Esophagus (tissue), 2 donors: ENCODE measurements at regions not wholly inside any gene's neighbourhood (a gene's known extent, or its start where the extent isn't known, plus 50 kb on each side); places are given as distances from the start of the nearest gene placed in this dataset.

ENCODE experiments used
- H3K27ac ChIP-seq, 2 donors: one replicate each; pipeline ENCODE4 v1.5.1; 2013; ENCODE audit warnings: low read depth in 2 of 2, mild to moderate bottlenecking in 2 of 2, inconsistent platforms in 1 of 2, low read length in 1 of 2, moderate library complexity in 1 of 2
- H3K27me3 ChIP-seq, 2 donors: one replicate each; pipeline ENCODE4 v1.6.1; 2013; ENCODE audit warnings: low read length in 2 of 2, control low read depth in 1 of 2, mild to moderate bottlenecking in 1 of 2; ENCODE audit not compliant: insufficient read depth in 2 of 2, control insufficient read depth in 1 of 2
- H3K36me3 ChIP-seq, 2 donors: one replicate each; pipeline ENCODE4 v1.6.1; 2013; ENCODE audit warnings: low read length in 1 of 2; ENCODE audit not compliant: control insufficient read depth in 2 of 2, insufficient read depth in 2 of 2
- H3K4me1 ChIP-seq, 2 donors: one replicate each; pipeline ENCODE4 v1.6.1; 2013; ENCODE audit warnings: low read length in 1 of 2; ENCODE audit not compliant: control insufficient read depth in 2 of 2, insufficient read depth in 2 of 2
- H3K4me3 ChIP-seq, 2 donors: one replicate each; pipeline ENCODE4 v1.5.1; 2013; ENCODE audit warnings: low read length in 2 of 2, mild to moderate bottlenecking in 2 of 2, low read depth in 1 of 2, moderate library complexity in 1 of 2
- H3K9me3 ChIP-seq, 2 donors: one replicate each; pipeline ENCODE4 v1.6.1; 2013; ENCODE audit warnings: mild to moderate bottlenecking in 2 of 2, low read depth in 1 of 2, low read length in 1 of 2, moderate library complexity in 1 of 2; ENCODE audit not compliant: control insufficient read depth in 2 of 2, insufficient read depth in 1 of 2
- WGBS, 2 donors: extraction: QIAGEN DNeasy Blood & Tissue Kit; methylation state at CpG; one replicate each; pipeline ENCODE4 v1.1.7; 2013; 5-methylcytosine and 5-hydroxymethylcytosine counted together
- donor health status: healthy with polysubstance abuse.
- donor health status: Bipolar disorder and iron deficiency.

GRCh38 chr4:19703391-19703790, 548.3 kb upstream of the SLIT2 start:
- H3K27me3 ChIP-seq: no peaks in the 10 kb centered on the region
- no peak overlapping the region for H3K27ac ChIP-seq
- no peaks in the 10 kb centered on the region for H3K4me1 ChIP-seq
- H3K9me3 ChIP-seq: no peaks in the 10 kb centered on the region
- WGBS, 2 donors: 58 to 62% methylated on average over 4 of the region's 4 CpGs
- no peak overlapping the region for H3K4me3 ChIP-seq
- H3K36me3 ChIP-seq: no peaks in the 10 kb centered on the region

DNA sequence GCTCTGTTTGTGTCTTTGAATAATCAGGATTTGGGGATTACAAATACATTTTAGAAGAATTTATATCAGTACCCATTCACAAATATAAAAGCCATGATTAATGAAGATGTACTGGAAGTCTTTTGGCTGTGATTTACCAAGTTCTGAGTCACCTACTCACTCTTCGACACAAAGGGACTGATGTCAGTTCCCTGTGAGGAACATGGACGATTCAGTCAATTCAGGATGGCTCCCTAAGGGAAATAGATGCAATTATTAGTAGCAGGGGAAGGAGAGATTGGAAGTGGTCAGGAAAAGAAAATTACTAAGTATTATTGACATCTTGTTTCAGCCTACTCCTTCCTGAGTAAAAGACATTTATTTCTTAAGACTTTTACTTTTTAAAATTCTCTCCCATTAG, 550.7 kb upstream of the SLIT2 start:
- Histone ChIP-seq H3K4me3 (no peak overlapping the region), H3K36me3 (no peaks in the 10 kb centered on the region), H3K27me3 (no peaks in the 10 kb centered on the region), H3K4me1 (no peaks in the 10 kb centered on the region), H3K27ac (no peak overlapping the region), H3K9me3 (no peaks in the 10 kb centered on the region)
- 21 to 28% methylated on average over 2 of the region's 2 CpGs for WGBS, 2 donors

- Histone ChIP-seq H3K4me1 (no peaks in the 10 kb centered on the region), H3K9me3 (no peaks in the 10 kb centered on the region), H3K36me3 (no peaks in the 10 kb centered on the region), H3K27me3 (no peaks in the 10 kb centered on the region), H3K27ac (no peak overlapping the region), H3K4me3 (no peak overlapping the region)
- 93 to 97% methylated on average over 1 of the region's 1 CpG for WGBS, 2 donors
These were observed 552.7 kb upstream of the SLIT2 start for GRCh38 chr4:19698961-19699360.

- H3K4me1 ChIP-seq: no peaks in the 10 kb centered on the region
- no peak overlapping the region for H3K4me3 ChIP-seq
- no peaks in the 10 kb centered on the region for H3K36me3 ChIP-seq
- WGBS, 2 donors: 75 to 83% methylated on average over 4 of the region's 4 CpGs
- H3K27ac ChIP-seq: no peak overlapping the region
- H3K27me3 ChIP-seq: no peaks in the 10 kb centered on the region
- H3K9me3 ChIP-seq: no peaks in the 10 kb centered on the region
These were observed 556.9 kb upstream of the SLIT2 start for GRCh38 chr4:19694812-19695211.

DNA sequence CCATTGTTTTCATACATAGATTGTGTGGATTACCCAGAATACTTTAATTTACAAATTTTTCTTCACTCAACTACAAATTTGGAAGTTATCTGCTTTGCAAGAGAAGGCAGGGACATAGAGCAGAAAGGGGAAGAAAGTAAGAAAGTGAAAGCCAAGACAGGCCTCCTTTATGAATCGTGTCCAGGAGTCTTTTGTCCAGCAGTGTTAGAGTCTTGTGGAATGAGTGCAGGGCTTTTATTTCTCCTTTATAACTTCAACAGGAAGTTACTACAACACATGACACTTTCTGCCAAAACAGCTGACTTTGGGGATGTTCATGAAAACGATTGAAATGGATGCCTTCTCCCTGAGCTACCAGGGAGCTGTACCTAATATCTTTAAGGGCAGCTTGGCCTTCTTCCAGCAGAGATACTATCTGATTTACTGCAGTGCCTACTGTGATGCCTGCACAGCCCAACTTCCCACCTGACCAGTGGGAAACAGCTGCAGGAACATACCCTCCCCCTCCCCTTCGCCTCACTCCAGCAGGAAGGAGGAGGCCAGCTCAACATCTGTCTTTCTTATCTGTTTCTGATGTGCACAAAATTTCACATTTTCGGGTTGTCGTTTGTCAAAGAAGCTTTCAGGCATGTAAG, 557.7 kb upstream of the SLIT2 start:
- no peak overlapping the region for H3K27ac ChIP-seq
- 36 to 46% methylated on average over 5 of the region's 5 CpGs for WGBS, 2 donors

GRCh38 chr4:19689511-19689910, 562.2 kb upstream of the SLIT2 start:
- WGBS, 2 donors: 49 to 52% methylated on average over 3 of the region's 3 CpGs

More for the DNA sequence above, 557.7 kb upstream of the SLIT2 start:
- Histone ChIP-seq H3K9me3 (no peaks in the 10 kb centered on the region), H3K36me3 (no peaks in the 10 kb centered on the region), H3K4me3 (no peak overlapping the region), H3K27me3 (no peaks in the 10 kb centered on the region), H3K4me1 (no peaks in the 10 kb centered on the region)

GRCh38 chr4:19686456-19686855, 565.2 kb upstream of the SLIT2 start:
- Histone ChIP-seq H3K4me1 (no peaks in the 10 kb centered on the region), H3K4me3 (no peak overlapping the region), H3K27ac (no peak overlapping the region), H3K9me3 (no peaks in the 10 kb centered on the region), H3K27me3 (no peaks in the 10 kb centered on the region), H3K36me3 (no peaks in the 10 kb centered on the region)

More at GRCh38 chr4:19689511-19689910, 562.2 kb upstream of the SLIT2 start:
- no peaks in the 10 kb centered on the region for H3K36me3 ChIP-seq
- no peaks in the 10 kb centered on the region for H3K4me1 ChIP-seq
- H3K4me3 ChIP-seq: no peak overlapping the region
- no peak overlapping the region for H3K27ac ChIP-seq
- no peaks in the 10 kb centered on the region for H3K27me3 ChIP-seq
- no peaks in the 10 kb centered on the region for H3K9me3 ChIP-seq

DNA sequence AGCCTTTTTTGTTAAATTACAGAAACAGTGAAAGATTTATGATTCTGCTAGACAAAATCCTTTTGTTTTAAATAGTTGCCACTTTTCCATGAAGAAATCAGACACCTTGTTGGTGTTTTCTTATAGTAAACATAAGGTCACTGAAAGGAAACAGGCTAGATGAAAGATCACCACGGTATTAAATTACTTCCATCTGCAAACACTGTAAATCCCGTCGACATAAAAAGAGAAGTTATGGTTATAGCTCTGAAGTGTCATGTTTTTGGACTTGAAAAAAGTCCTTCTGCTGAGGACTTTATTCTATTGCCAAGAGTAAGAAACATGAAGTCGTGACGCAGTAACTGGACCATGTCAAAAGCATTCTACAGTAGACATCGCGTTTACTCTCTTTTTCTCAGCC, 567.6 kb upstream of the SLIT2 start:
- 34 to 45% methylated on average over 7 of the region's 7 CpGs for WGBS, 2 donors
- no peaks in the 10 kb centered on the region for H3K36me3 ChIP-seq

DNA sequence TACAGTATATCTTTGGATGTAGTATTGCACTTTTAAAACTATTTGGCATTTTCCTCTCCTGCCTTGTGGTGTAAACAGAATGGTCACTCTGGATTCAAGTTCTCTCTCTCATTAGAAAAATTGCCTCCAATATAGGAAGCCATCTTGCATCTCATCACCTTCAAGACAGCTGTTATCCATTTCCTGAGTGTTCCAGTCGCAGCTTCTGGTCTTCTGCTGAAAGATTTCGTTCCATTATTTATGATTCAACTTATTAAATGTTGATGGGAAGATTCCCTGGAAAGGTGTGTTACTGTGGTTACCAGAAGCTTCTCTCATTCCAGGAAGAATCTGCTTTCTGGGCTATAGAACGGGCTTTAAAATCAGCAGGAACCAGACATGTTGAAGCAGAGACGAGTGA, 568.3 kb upstream of the SLIT2 start:
- no peak overlapping the region for H3K27ac ChIP-seq
- no peaks in the 10 kb centered on the region for H3K36me3 ChIP-seq
- no peaks in the 10 kb centered on the region for H3K27me3 ChIP-seq
- H3K4me1 ChIP-seq: no peaks in the 10 kb centered on the region
- no peaks in the 10 kb centered on the region for H3K9me3 ChIP-seq
- H3K4me3 ChIP-seq: no peak overlapping the region
- WGBS, 2 donors: 52 to 57% methylated on average over 4 of the region's 4 CpGs

More for the DNA sequence above, 567.6 kb upstream of the SLIT2 start:
- no peaks in the 10 kb centered on the region for H3K27me3 ChIP-seq
- no peak overlapping the region for H3K4me3 ChIP-seq
- no peaks in the 10 kb centered on the region for H3K9me3 ChIP-seq
- H3K4me1 ChIP-seq: no peaks in the 10 kb centered on the region
- no peak overlapping the region for H3K27ac ChIP-seq

DNA sequence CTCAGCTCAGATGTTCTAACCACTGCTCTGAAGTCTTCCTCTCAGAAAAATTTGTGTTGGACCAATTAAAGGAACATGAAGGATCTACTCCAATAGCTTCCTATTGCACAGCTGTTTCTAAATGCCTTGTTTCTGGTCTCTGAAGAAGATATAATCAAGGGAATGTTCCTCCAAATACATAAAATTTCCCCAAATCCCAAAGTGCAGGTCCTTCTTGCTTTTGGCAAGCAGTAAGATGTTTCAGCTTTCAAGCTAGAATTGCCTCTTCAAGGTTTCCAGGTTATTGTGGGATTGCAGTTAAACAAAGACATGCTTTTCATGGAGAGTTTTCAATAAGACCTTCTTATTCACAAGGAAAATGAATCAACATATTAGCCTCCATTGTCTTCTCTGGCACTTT, 574.5 kb upstream of the SLIT2 start:
- no peaks in the 10 kb centered on the region for H3K4me1 ChIP-seq
- H3K9me3 ChIP-seq: no peaks in the 10 kb centered on the region
- H3K27ac ChIP-seq: no peak overlapping the region
- no peaks in the 10 kb centered on the region for H3K27me3 ChIP-seq
- H3K4me3 ChIP-seq: no peak overlapping the region
- no peaks in the 10 kb centered on the region for H3K36me3 ChIP-seq
